Gastrocnemius medialis (tissue), 4 donors: ENCODE measurements at regions not wholly inside any gene's neighbourhood (a gene's known extent, or its start where the extent isn't known, plus 50 kb on each side); places are given as distances from the start of the nearest gene placed in this dataset.
"Not testable (repeated sequence)": the region's sequence is repeated elsewhere in the genome, so short reads cannot be mapped to it uniquely, and the experiment has no call there.

Experiments used
- ATAC-seq, 2 donors: fragments of 150-250 bp; one replicate each; pipeline ENCODE4 v1.9.1; 2016
- DNase-seq, 2 donors: peaks; one replicate each; pipeline ENCODE4 v3.0.0-alpha.2; 2019
- H3K27ac ChIP-seq, 4 donors: fragments of 200-600 bp; sonication (generic); 1 replicate in 1 of 4; 2 replicates in 3 of 4; pipeline ENCODE4 v1.5.1; 2016 to 2018; ENCODE audit warnings: mild to moderate bottlenecking in 2 of 4, moderate library complexity in 1 of 4
- H3K27me3 ChIP-seq, 3 donors: fragments of 200-600 bp; sonication (generic) in 2 of 3; 1 replicate in 1 of 3; 2 replicates in 2 of 3; pipeline versions ENCODE4 v1.5.1 to v1.6.0; 2016 to 2019; ENCODE audit warnings: mild to moderate bottlenecking in 1 of 3, moderate library complexity in 1 of 3
- H3K36me3 ChIP-seq, 2 donors: fragments of 200-600 bp; sonication (generic) in 1 of 2; one replicate each; pipeline ENCODE4 v1.5.1; 2017 to 2018
- H3K4me1 ChIP-seq, 2 donors: fragments of 200-600 bp; sonication (generic) in 1 of 2; one replicate each; pipeline ENCODE4 v1.5.1; 2016 to 2017; ENCODE audit warnings: mild to moderate bottlenecking in 2 of 2
- H3K4me3 ChIP-seq, 4 donors: fragments of 200-600 bp; sonication (generic) in 3 of 4; 1 replicate in 1 of 4; 2 replicates in 3 of 4; pipeline ENCODE4 v1.5.1; 2016 to 2019; ENCODE audit warnings: mild to moderate bottlenecking in 2 of 4
- H3K9me3 ChIP-seq, 3 donors: fragments of 200-600 bp; sonication (generic) in 2 of 3; 1 replicate in 1 of 3; 2 replicates in 2 of 3; pipeline ENCODE4 v1.5.1; 2016 to 2019
- POLR2A ChIP-seq, 2 donors: fragments of 450-650 bp; IDR thresholded peaks; one replicate each; pipeline ENCODE4 v1.6.1; 2017; ENCODE audit warnings: antibody characterized with exemption in 2 of 2, mild to moderate bottlenecking in 2 of 2, moderate library complexity in 2 of 2
- in situ Hi-C, 4 donors: fragments of 200-750 bp; cut with MboI; loops; one replicate each; pipeline versions ENCODE4 v1.15.0 to v1.8.0; 2017; ENCODE audit warnings: low sequenced_read_pairs in 4 of 4
- intact Hi-C: fragments of 100-400 bp; cut with DNase I; formaldehyde crosslinking; loops from one replicate; pipeline ENCODE4 v1.15.1; 2023; ENCODE audit warnings: low total_unique reads
- TF ChIP-seq, protein P1 (sequence below), 5 experiments: fragments of 450-650 bp in 3 of 5; fragments of 200-600 bp in 2 of 5; sonication (generic) in 2 of 5; IDR thresholded peaks in 4 of 5; conservative IDR thresholded peaks in 1 of 5; 1 replicate in 4 of 5; 2 replicates in 1 of 5; pipeline ENCODE4 v1.5.1; 2016 to 2019; ENCODE audit warnings: antibody characterized with exemption in 5 of 5, mild to moderate bottlenecking in 3 of 5, moderate library complexity in 3 of 5

- H3K4me1 ChIP-seq = no peaks in the 10 kb centered on the region
- ATAC-seq (no peak), DNase-seq (no peak)
- no peaks in the 10 kb centered on the region for H3K9me3 ChIP-seq
- TF ChIP-seq, protein P1, sequence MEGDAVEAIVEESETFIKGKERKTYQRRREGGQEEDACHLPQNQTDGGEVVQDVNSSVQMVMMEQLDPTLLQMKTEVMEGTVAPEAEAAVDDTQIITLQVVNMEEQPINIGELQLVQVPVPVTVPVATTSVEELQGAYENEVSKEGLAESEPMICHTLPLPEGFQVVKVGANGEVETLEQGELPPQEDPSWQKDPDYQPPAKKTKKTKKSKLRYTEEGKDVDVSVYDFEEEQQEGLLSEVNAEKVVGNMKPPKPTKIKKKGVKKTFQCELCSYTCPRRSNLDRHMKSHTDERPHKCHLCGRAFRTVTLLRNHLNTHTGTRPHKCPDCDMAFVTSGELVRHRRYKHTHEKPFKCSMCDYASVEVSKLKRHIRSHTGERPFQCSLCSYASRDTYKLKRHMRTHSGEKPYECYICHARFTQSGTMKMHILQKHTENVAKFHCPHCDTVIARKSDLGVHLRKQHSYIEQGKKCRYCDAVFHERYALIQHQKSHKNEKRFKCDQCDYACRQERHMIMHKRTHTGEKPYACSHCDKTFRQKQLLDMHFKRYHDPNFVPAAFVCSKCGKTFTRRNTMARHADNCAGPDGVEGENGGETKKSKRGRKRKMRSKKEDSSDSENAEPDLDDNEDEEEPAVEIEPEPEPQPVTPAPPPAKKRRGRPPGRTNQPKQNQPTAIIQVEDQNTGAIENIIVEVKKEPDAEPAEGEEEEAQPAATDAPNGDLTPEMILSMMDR (IDR thresholded peaks at IDR 0.05 in 4 of 5, conservative IDR thresholded peaks at IDR 0.05 in 1 of 5) = no peak
- no peak for TF ChIP-seq POLR2A (IDR thresholded peaks at IDR 0.05)
- in situ Hi-C loops (no loop called here), intact Hi-C loops (no loop called here)
- H3K27ac ChIP-seq = no peak overlapping the region
- no peaks in the 10 kb centered on the region for H3K27me3 ChIP-seq
- no peak overlapping the region for H3K4me3 ChIP-seq
- no peaks in the 10 kb centered on the region for H3K36me3 ChIP-seq
Observed at GRCh38 chr6:120935908-120936307, 398.4 kb downstream of the TBC1D32 start.

DNA sequence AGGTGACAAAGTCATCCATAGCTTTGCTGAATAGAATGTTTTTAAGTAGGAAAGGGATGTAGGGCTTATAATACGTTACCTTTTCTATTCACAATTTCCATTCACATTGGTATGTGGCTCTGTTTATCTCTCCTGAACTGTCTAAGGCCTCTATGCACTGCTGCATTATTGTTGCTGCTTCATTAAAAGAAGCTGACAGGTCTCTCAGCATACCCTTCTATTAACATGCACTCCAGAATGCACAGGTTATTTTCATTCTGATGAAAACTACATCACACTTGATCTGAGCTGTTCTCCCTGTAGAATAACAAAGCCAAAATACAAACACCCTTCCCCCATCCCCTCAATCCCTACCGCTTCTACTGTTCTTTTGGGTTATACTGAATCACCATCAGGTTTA, 399.3 kb downstream of the TBC1D32 start:
- in situ Hi-C loops (no loop called here), intact Hi-C loops (no loop called here)
- TF ChIP-seq, protein P1 (IDR thresholded peaks at IDR 0.05 in 4 of 5, conservative IDR thresholded peaks at IDR 0.05 in 1 of 5) = no peak
- TF ChIP-seq POLR2A (IDR thresholded peaks at IDR 0.05) = no peak
- Histone ChIP-seq H3K4me1 (no peaks in the 10 kb centered on the region), H3K9me3 (no peaks in the 10 kb centered on the region), H3K27me3 (no peaks in the 10 kb centered on the region), H3K36me3 (no peaks in the 10 kb centered on the region), H3K27ac (no peak overlapping the region), H3K4me3 (no peak overlapping the region)
- DNase-seq (no peak), ATAC-seq (no peak)

DNA sequence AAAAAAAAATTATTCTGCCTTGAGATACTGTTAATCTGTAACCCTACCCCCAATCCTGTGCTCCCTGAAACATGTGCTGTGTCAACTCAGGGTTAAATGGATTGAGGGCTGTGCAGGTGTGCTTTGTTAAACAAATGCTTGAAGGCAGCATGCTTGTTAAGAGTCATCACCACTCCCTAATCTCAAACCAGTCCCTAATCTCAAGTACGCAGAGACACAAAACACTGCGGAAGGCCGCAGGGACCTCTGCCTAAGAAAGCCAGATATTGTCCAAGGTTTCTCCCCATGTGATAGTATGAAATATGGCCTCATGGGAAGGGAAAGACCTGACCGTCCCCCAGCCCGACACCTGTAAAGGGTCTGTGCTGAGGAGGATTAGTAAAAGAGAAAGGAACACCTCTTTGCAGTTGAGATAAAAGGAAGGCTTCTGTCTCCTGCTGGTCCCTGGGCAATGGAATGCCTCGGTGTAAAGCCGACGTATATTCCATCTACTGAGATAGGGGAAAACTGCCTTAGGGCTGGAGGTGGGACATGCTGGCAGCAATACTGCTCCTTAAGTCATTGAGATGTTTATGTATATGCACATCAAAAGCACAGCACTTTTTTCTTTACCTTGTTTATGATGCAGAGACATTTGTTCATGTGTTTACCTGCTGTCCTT, 402.6 kb downstream of the TBC1D32 start:
- H3K4me3 ChIP-seq, H3K36me3 ChIP-seq, H3K27ac ChIP-seq, H3K4me1 ChIP-seq, intact Hi-C loops, in situ Hi-C loops, H3K9me3 ChIP-seq, DNase-seq, H3K27me3 ChIP-seq, ATAC-seq: not testable (repeated sequence)

DNA sequence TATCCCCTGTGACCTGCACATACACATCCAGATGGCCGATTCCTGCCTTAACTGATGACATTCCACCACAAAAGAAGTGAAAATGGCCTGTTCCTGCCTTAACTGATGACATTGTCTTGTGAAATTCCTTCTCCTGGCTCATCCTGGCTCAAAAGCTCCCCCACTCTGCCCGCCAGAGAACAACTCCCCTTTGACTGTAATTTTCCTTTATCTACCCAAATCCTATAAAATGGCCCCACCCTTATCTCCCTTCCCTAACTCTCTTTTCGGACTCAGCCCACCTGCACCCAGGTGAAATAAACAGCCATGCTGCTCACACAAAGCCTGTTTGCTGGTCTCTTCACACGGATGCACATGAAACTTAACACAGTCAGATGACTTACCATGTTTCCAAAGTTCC, 403.8 kb downstream of the TBC1D32 start:
- ATAC-seq, DNase-seq, H3K27me3 ChIP-seq, H3K4me1 ChIP-seq, H3K9me3 ChIP-seq, intact Hi-C loops, H3K27ac ChIP-seq, H3K4me3 ChIP-seq, in situ Hi-C loops, H3K36me3 ChIP-seq: not testable (repeated sequence)

GRCh38 chr6:120924214-120924613, 410.1 kb downstream of the TBC1D32 start:
- TF ChIP-seq, protein P1 (IDR thresholded peaks at IDR 0.05 in 4 of 5, conservative IDR thresholded peaks at IDR 0.05 in 1 of 5) = no peak
- TF ChIP-seq POLR2A (IDR thresholded peaks at IDR 0.05) = no peak
- no peak overlapping the region for H3K27ac ChIP-seq
- intact Hi-C loops = no loop called here
- H3K9me3 ChIP-seq = no peaks in the 10 kb centered on the region
- no peak for ATAC-seq
- no peaks in the 10 kb centered on the region for H3K27me3 ChIP-seq
- no peaks in the 10 kb centered on the region for H3K4me1 ChIP-seq
- DNase-seq = no peak
- no peak overlapping the region for H3K4me3 ChIP-seq
- no peaks in the 10 kb centered on the region for H3K36me3 ChIP-seq
- in situ Hi-C loops = no loop called here

DNA sequence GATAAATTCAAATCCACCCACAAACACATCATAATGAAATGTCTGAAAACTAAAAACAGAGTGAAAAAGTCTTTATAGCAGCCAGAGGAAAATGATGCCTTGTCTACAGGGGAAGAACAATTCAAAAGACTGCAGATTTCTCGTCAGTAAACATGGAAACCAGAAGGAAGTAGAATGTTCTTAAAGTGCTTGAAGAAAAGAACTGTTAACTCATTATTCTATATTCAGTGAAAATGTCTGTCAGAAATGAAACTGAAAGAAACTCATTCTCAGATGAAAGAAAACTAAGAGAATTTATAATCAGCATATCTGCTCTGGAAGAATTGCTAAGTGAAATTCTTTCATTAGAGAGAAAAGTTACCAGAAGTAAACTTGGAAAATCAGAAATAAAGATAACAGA, 416.1 kb downstream of the TBC1D32 start:
- no peaks in the 10 kb centered on the region for H3K36me3 ChIP-seq
- no peak for TF ChIP-seq POLR2A (IDR thresholded peaks at IDR 0.05)
- TF ChIP-seq, protein P1 (IDR thresholded peaks at IDR 0.05 in 4 of 5, conservative IDR thresholded peaks at IDR 0.05 in 1 of 5) = no peak
- H3K4me3 ChIP-seq = no peak overlapping the region
- DNase-seq (no peak), ATAC-seq (no peak)
- intact Hi-C loops (no loop called here), in situ Hi-C loops (no loop called here)
- H3K9me3 ChIP-seq = no peaks in the 10 kb centered on the region
- H3K27ac ChIP-seq = no peak overlapping the region
- H3K27me3 ChIP-seq = no peaks in the 10 kb centered on the region
- H3K4me1 ChIP-seq = no peaks in the 10 kb centered on the region
